A549 (cell line): ENCODE measurements at regions not wholly inside any gene's neighbourhood (a gene's known extent, or its start where the extent isn't known, plus 50 kb on each side); places are given as distances from the start of the nearest gene placed in this dataset.
A peak's percentile ranks its signal among the peaks of the same experiment; 100 is the strongest.

Experiments
- ATAC-seq, 2 experiments: fragments of 200-7000 bp in 1 of 2; fragments of >200 bp in 1 of 2; cut with Nextera tagmentation in 1 of 2; cut with Tn5 transposase in 1 of 2; 3 replicates each; pipeline versions ENCODE4 v1.8.0 to v1.9.1; 2018 to 2020; ENCODE audit warnings: mild to moderate bottlenecking in 1 of 2, moderate library complexity in 1 of 2
- CTCF ChIA-PET: fragments of 300-600 bp; sonication (Branson Sonifier 250); formaldehyde crosslinking; extraction: SDS; loops from one replicate; lab custom pipeline; 2021; ENCODE audit warnings: antibody characterized with exemption, inconsistent platforms; lab: Yijun Ruan, JAX
- POLR2A ChIA-PET: fragments of 350-600 bp; formaldehyde crosslinking; extraction: SDS; loops from one replicate; lab custom pipeline; 2021; ENCODE audit warnings: antibody characterized with exemption, inconsistent platforms; lab: Yijun Ruan, JAX
- DNase-seq, 2 experiments: peaks; one replicate each; pipeline versions ENCODE4 v3.0.0 to v3.0.0-alpha.2; 2011 to 2016; ENCODE audit warnings: low read depth in 1 of 2, low spot score in 1 of 2
- FAIRE-seq: peaks from 2 replicates; lab custom pipeline; 2011; peaks lifted over from hg19 to GRCh38; lab: Jason Lieb, UNC
- H3K27ac ChIP-seq, 2 experiments: fragments of >200 bp; sonication (Bioruptor Twin); formaldehyde crosslinking; 3 replicates each; pipeline ENCODE4 v1.5.1; 2016 to 2017
- H3K4me1 ChIP-seq: fragments of >200 bp; sonication (Bioruptor Twin); formaldehyde crosslinking; 3 replicates; pipeline ENCODE4 v1.6.1; 2016
- H3K4me2 ChIP-seq: fragments of >200 bp; sonication (Bioruptor Twin); formaldehyde crosslinking; 3 replicates; pipeline ENCODE4 v1.6.1; 2016
- H3K4me3 ChIP-seq: fragments of >200 bp; sonication (Bioruptor Twin); formaldehyde crosslinking; 3 replicates; pipeline ENCODE4 v1.5.1; 2016
- H3K9me3 ChIP-seq: fragments of >200 bp; sonication (Bioruptor Twin); formaldehyde crosslinking; 3 replicates; pipeline ENCODE4 v1.6.1; 2016
- CHD2 ChIP-seq: fragments of 150-350 bp; IDR thresholded peaks from 2 replicates; pipeline ENCODE4 v1.6.1; 2014; ENCODE audit warnings: low read length; ENCODE audit not compliant: partially characterized antibody
- CHD4 ChIP-seq: fragments of 200-600 bp; sonication (generic); IDR thresholded peaks from 2 replicates; pipeline ENCODE4 v1.6.1; 2016; ENCODE audit warnings: antibody characterized with exemption, mild to moderate bottlenecking, borderline replicate concordance
- EHMT2 ChIP-seq: fragments of 200-600 bp; sonication (generic); IDR thresholded peaks from 2 replicates; pipeline ENCODE4 v1.6.1; 2016; ENCODE audit warnings: antibody characterized with exemption, low read depth, mild to moderate bottlenecking, moderate library complexity
- FOSB ChIP-seq: fragments of 250-450 bp; sonication (Bioruptor Pico); IDR thresholded peaks from 2 replicates; pipeline ENCODE4 v1.5.0; 2020; ENCODE audit warnings: mild to moderate bottlenecking, moderate library complexity
- FOXS1 ChIP-seq: fragments of 250-450 bp; sonication (Bioruptor Pico); IDR thresholded peaks from 2 replicates; pipeline ENCODE4 v1.5.0; 2020; ENCODE audit warnings: mild to moderate bottlenecking, moderate library complexity
- HMGXB4 ChIP-seq: fragments of 250-450 bp; sonication (Bioruptor Pico); IDR thresholded peaks from 2 replicates; pipeline ENCODE4 v1.5.0; 2021; ENCODE audit warnings: mild to moderate bottlenecking, moderate library complexity, borderline replicate concordance
- JUN ChIP-seq, 2 experiments: fragments of >200 bp; sonication (Bioruptor Twin); formaldehyde crosslinking; IDR thresholded peaks; 2 replicates in 1 of 2; 3 replicates in 1 of 2; pipeline ENCODE4 v1.6.1; 2016 to 2017
- MAFK ChIP-seq: fragments of 450-650 bp; IDR thresholded peaks from 2 replicates; pipeline ENCODE4 v1.6.1; 2014; ENCODE audit not compliant: partially characterized antibody
- RAD21 ChIP-seq, 2 experiments: fragments of >200 bp in 1 of 2; sonication (Bioruptor Twin) in 1 of 2; formaldehyde crosslinking in 1 of 2; IDR thresholded peaks in 1 of 2; conservative IDR thresholded peaks in 1 of 2; 2 replicates in 1 of 2; 3 replicates in 1 of 2; pipeline ENCODE4 v1.6.1; 2012 to 2018; ENCODE audit warnings: inconsistent platforms in 1 of 2
- RNF2 ChIP-seq: fragments of 200-600 bp; sonication (generic); IDR thresholded peaks from 2 replicates; pipeline ENCODE4 v1.6.1; 2016; ENCODE audit warnings: low read depth, mild to moderate bottlenecking, antibody characterized with exemption, moderate library complexity, borderline replicate concordance
- SREBF2 ChIP-seq: fragments of 450-650 bp; IDR thresholded peaks from 2 replicates; pipeline ENCODE4 v1.6.1; 2014; ENCODE audit warnings: mild to moderate bottlenecking, moderate library complexity
- TFCP2L1 ChIP-seq: fragments of 250-450 bp; sonication (Bioruptor Pico); IDR thresholded peaks from 2 replicates; pipeline ENCODE4 v1.5.0; 2021; ENCODE audit warnings: mild to moderate bottlenecking
- ZC3H11A ChIP-seq: fragments of 450-650 bp; IDR thresholded peaks from 2 replicates; pipeline ENCODE4 v1.6.1; 2014; ENCODE audit warnings: antibody characterized with exemption, mild to moderate bottlenecking
- WGBS: methylation state at CpG from one replicate; pipeline ENCODE4 v1.1.6; 2017; ENCODE audit errors: missing lambda C conversion rate; 5-methylcytosine and 5-hydroxymethylcytosine counted together
- TF ChIP-seq, protein P1 (sequence below): fragments of >200 bp; sonication (Bioruptor Twin); formaldehyde crosslinking; IDR thresholded peaks from 2 replicates; pipeline ENCODE4 v1.6.1; 2016
- TF ChIP-seq, protein P2 (sequence below): fragments of 150-350 bp; IDR thresholded peaks from 2 replicates; pipeline ENCODE4 v1.6.1; 2014; ENCODE audit warnings: low read depth, mild to moderate bottlenecking, low read length
- TF ChIP-seq, protein P3 (sequence below): fragments of >200 bp; sonication (Bioruptor Twin); formaldehyde crosslinking; IDR thresholded peaks from 3 replicates; pipeline ENCODE4 v1.5.1; 2016

DNA sequence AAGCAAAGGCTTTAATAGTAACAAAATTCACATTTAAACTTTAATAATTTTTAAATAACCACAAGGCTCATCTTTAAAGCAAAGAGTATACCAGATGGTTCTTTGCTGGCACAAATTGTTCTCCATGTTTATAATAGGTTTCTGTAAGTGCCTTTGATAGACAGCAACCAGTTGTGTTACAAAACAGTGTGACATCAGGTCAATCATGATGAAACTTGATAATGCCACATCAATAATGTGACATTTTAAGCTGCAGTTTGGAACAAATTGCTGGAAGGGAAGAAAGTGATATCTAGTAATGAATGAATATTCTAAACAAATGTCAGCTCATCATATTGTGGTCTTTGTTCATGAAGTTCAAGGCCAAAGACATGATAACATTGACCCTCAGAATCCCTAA is 87.5 kb upstream of the MEI4 start:
- Histone ChIP-seq H3K4me2 (no peak overlapping the region), H3K27ac (no peak overlapping the region), H3K4me1 (no peaks in the 10 kb centered on the region), H3K4me3 (no peak overlapping the region), H3K9me3 (no peaks in the 10 kb centered on the region)
- DNase-seq: no peak
- no peak for FAIRE-seq
- TF ChIP-seq, protein P1, sequence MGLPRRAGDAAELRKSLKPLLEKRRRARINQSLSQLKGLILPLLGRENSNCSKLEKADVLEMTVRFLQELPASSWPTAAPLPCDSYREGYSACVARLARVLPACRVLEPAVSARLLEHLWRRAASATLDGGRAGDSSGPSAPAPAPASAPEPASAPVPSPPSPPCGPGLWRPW: no peak
- TF ChIP-seq HMGXB4 (no peak), JUN (IDR thresholded peaks at IDR 0.05) (no peak), SREBF2 (no peak), CHD4 (no peak), EHMT2 (no peak), FOXS1 (CRISPR knock-in tag) (no peak), MAFK (no peak), CHD2 (no peak)
- TF ChIP-seq, protein P2, sequence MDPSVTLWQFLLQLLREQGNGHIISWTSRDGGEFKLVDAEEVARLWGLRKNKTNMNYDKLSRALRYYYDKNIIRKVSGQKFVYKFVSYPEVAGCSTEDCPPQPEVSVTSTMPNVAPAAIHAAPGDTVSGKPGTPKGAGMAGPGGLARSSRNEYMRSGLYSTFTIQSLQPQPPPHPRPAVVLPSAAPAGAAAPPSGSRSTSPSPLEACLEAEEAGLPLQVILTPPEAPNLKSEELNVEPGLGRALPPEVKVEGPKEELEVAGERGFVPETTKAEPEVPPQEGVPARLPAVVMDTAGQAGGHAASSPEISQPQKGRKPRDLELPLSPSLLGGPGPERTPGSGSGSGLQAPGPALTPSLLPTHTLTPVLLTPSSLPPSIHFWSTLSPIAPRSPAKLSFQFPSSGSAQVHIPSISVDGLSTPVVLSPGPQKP: no peak
- TF ChIP-seq, protein P3, sequence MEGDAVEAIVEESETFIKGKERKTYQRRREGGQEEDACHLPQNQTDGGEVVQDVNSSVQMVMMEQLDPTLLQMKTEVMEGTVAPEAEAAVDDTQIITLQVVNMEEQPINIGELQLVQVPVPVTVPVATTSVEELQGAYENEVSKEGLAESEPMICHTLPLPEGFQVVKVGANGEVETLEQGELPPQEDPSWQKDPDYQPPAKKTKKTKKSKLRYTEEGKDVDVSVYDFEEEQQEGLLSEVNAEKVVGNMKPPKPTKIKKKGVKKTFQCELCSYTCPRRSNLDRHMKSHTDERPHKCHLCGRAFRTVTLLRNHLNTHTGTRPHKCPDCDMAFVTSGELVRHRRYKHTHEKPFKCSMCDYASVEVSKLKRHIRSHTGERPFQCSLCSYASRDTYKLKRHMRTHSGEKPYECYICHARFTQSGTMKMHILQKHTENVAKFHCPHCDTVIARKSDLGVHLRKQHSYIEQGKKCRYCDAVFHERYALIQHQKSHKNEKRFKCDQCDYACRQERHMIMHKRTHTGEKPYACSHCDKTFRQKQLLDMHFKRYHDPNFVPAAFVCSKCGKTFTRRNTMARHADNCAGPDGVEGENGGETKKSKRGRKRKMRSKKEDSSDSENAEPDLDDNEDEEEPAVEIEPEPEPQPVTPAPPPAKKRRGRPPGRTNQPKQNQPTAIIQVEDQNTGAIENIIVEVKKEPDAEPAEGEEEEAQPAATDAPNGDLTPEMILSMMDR: no peak
- ATAC-seq: no peak
- ChIA-PET POLR2A (no interaction called here), CTCF (no interaction called here)

GRCh38 chr6:77566235-77566634 is 86.6 kb upstream of the MEI4 start:
- H3K4me3 ChIP-seq: no peak overlapping the region
- CTCF ChIA-PET: no interaction called here
- no peak for ATAC-seq
- POLR2A ChIA-PET: no interaction called here
- no peak for FAIRE-seq
- DNase-seq: no peak
- no peak for TF ChIP-seq RAD21 (conservative IDR thresholded peaks at IDR 0.05 in 1 of 2, IDR thresholded peaks at IDR 0.05 in 1 of 2)
- no peak for TF ChIP-seq RNF2
- no peak for TF ChIP-seq FOSB
- H3K4me1 ChIP-seq: no peaks in the 10 kb centered on the region
- H3K9me3 ChIP-seq: no peaks in the 10 kb centered on the region
- no peak overlapping the region for H3K27ac ChIP-seq
- WGBS: 60% methylated on average over 1 of the region's 1 CpG
- no peak overlapping the region for H3K4me2 ChIP-seq

- Histone ChIP-seq H3K4me1 (no peaks in the 10 kb centered on the region), H3K9me3 (no peaks in the 10 kb centered on the region), H3K4me3 (no peak overlapping the region), H3K27ac (no peak overlapping the region), H3K4me2 (no peak overlapping the region)
- FAIRE-seq: no peak
- TF ChIP-seq ZC3H11A: no peak
- TF ChIP-seq MAFK: peak; percentile 8
- TF ChIP-seq, protein P1: no peak
- no peak for TF ChIP-seq TFCP2L1 (CRISPR knock-in tag)
- DNase-seq: no peak
- POLR2A ChIA-PET: no interaction called here
- ATAC-seq: no peak
- 0% methylated on average over 1 of the region's 1 CpG for WGBS
- CTCF ChIA-PET: no interaction called here
Measured at GRCh38 chr6:77568570-77568969, 84.3 kb upstream of the MEI4 start.
